ENCODE measurements at regions not wholly inside any gene's neighbourhood (a gene's known extent, or its start where the extent isn't known, plus 50 kb on each side); places are given as distances from the start of the nearest gene placed in this dataset.

DNA sequence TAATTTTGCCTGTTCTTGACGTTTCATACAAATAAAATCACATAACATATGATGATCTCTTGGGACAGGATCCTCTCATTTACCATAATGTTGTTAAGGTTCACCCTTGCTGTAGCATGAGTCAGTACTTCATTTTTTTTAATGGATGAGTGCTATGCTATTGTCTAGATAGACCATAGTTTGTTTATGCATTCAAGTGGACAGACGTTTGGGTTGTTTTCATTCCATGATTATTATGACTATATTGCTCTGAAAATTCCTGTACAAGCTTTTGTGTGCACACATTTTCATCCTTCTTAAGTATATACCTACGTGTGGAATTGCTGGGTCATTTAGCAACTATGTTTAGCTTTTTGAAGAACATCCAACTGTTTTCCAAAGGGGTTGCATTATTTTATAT is 325.6 kb upstream of the TMEM132C start:
- Histone ChIP-seq H3K4me2 (ENCODE audit: unreplicated experiment) (no peak overlapping the region), H3K27me3 (replicated peaks; ENCODE audit: insufficient read depth) (no peaks in the 10 kb centered on the region), H3K9me3 (ENCODE audit: low read depth) (no peaks in the 10 kb centered on the region), H3K9ac (no peak overlapping the region), H3K4me3 (no peak overlapping the region), H4K20me1 (ENCODE audit: insufficient read depth) (no peaks in the 10 kb centered on the region), H2AFZ (no peak overlapping the region), H3K27ac (no peak overlapping the region), H3K4me1 (ENCODE audit: insufficient read depth) (no peaks in the 10 kb centered on the region), H3K79me2 (ENCODE audit: insufficient read depth) (no peaks in the 10 kb centered on the region), H3K36me3 (ENCODE audit: low read depth) (no peaks in the 10 kb centered on the region), H3K9me2 (ENCODE audit: insufficient read depth) (no peaks in the 10 kb centered on the region), H3F3A (ENCODE audit: insufficient read depth) (no peaks in the 10 kb centered on the region)
- in situ Hi-C loops (cut with MboI) = loop anchor here (25.0 kb wide), 1 partner anchor 829 kb away; no protein-coding TSS in a partner anchor
- TF ChIP-seq EZH2 (IDR thresholded peaks at IDR 0.05; ENCODE audit: insufficient read depth, poor library complexity, severe bottlenecking) = no peak
- no peak for TF ChIP-seq EZH2phosphoT487 (IDR thresholded peaks at IDR 0.05; ENCODE audit: insufficient read depth, low read depth)
- WGBS, 2 experiments (ENCODE audit: low coverage in 1 of 2, low lambda C conversion rate in 2 of 2, missing lambda C conversion rate in 2 of 2) = 8 to 19% methylated on average over 3 of the region's 3 CpGs
- DNase-seq = no peak

DNA sequence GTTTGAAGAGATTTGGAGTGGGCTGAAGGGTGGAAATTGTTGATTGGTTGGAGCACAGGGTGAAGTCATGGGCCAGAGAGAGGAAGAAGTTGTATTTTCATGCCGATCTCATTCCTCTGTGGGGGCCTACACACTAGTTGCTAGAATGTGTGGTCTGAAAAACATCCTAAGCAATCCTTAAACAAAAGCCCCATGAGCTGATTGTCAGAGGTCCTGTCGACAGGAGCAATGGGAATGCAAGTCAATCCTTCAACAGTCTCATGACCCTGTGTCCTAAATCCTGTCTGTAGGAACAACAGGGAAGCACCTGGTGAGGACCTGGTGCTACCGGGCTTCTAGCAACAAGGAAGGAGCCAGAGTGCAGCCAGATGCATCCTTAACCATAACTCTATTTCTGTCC is 324.0 kb upstream of the TMEM132C start:
- Histone ChIP-seq H3K4me3 (no peak overlapping the region), H2AFZ (no peak overlapping the region), H3K4me2 (ENCODE audit: unreplicated experiment) (no peak overlapping the region), H3K36me3 (ENCODE audit: low read depth) (no peaks in the 10 kb centered on the region), H3F3A (ENCODE audit: insufficient read depth) (no peaks in the 10 kb centered on the region), H3K9ac (no peak overlapping the region), H3K27ac (no peak overlapping the region), H3K9me2 (ENCODE audit: insufficient read depth) (no peaks in the 10 kb centered on the region), H3K4me1 (ENCODE audit: insufficient read depth) (no peaks in the 10 kb centered on the region), H3K79me2 (ENCODE audit: insufficient read depth) (no peaks in the 10 kb centered on the region), H3K27me3 (replicated peaks; ENCODE audit: insufficient read depth) (no peaks in the 10 kb centered on the region), H3K9me3 (ENCODE audit: low read depth) (no peaks in the 10 kb centered on the region), H4K20me1 (ENCODE audit: insufficient read depth) (no peaks in the 10 kb centered on the region)
- WGBS, 2 experiments (ENCODE audit: low coverage in 1 of 2, low lambda C conversion rate in 2 of 2, missing lambda C conversion rate in 2 of 2) = 33 to 43% methylated on average over 3 of the region's 3 CpGs
- in situ Hi-C loops (cut with MboI) = loop anchor here (25.0 kb wide), 1 partner anchor 831 kb away; no protein-coding TSS in a partner anchor
- TF ChIP-seq EZH2phosphoT487 (IDR thresholded peaks at IDR 0.05; ENCODE audit: insufficient read depth, low read depth) (no peak), EZH2 (IDR thresholded peaks at IDR 0.05; ENCODE audit: insufficient read depth, poor library complexity, severe bottlenecking) (no peak)
- no peak for DNase-seq

DNA sequence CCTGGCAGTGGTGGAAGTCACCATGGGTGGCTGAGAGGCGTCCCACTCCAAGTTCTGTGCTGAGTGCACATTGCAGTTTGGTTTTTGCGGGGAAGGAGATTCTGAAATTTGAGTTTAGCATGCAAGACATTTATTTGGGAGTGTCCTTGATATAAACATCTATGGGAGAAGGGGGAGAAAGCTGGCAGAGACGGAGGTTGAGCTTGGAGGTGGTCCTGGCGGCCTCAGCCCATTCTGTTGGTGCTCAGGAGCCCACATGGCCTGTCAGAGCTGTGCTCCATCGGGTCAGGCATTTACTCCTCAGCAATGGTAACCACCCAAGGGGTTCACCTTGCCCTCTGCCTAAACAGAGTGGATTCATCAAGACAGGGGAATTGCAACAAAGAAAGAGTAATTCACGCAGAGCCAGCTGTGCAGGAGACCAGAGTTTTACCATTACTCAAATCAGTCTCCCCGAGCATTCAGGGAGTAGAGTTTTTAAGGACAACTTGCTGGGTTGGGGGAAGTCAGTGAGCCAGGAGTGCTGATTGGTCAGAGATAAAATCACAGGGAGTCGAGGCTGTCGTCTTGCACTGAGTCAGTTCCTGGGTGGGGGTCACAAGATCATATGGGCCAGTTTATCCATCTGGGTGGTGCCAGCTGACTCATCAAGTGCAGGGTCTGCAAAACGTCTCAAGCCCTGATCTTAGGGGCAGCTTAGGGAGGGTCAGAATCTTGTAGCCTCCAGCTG is 323.3 kb upstream of the TMEM132C start:
- no peak overlapping the region for H3K27ac ChIP-seq
- WGBS, 2 experiments (ENCODE audit: low coverage in 1 of 2, low lambda C conversion rate in 2 of 2, missing lambda C conversion rate in 2 of 2) = 38 to 42% methylated on average over 10 of the region's 10 CpGs
- no peak for DNase-seq

DNA sequence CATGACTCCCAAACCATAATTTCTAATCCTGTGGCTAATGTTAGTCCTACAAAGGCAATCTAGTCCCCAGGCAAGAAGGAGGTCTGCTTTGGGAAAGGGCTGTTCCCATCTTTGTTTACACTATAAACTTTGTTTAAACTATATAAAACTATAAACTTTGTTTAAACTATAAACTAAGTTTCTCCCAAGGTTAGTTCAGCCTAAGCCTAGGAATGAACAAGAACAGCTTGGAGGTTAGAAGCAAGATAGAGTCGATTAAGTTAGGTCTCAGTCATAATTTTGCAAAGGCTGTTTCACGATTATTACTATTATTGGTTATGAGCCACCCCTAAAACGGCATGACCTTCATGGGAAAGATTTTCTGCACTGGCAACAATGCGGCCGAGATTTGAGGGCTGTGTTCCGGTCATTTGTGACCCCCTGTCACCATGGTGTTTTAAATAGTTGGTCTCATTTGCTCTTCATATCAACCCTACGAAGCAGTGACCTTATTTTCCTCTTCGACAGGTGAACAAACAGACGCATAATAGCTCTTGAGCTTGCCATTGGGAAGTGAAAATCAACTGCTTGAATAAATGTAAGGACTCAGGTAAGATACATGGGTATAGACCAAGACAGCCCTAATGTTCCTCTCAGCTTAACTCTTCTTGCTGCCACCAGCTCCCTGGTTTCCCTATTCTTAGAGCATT is 322.6 kb upstream of the TMEM132C start:
- no peaks in the 10 kb centered on the region for H3K36me3 ChIP-seq (ENCODE audit: low read depth)
- H4K20me1 ChIP-seq (ENCODE audit: insufficient read depth) = no peaks in the 10 kb centered on the region
- no peaks in the 10 kb centered on the region for H3K27me3 ChIP-seq (replicated peaks; ENCODE audit: insufficient read depth)
- 46% methylated on average over 9 of the region's 9 CpGs for WGBS, 2 experiments (ENCODE audit: low coverage in 1 of 2, low lambda C conversion rate in 2 of 2, missing lambda C conversion rate in 2 of 2)
- no peaks in the 10 kb centered on the region for H3K9me2 ChIP-seq (ENCODE audit: insufficient read depth)
- H2AFZ ChIP-seq = no peak overlapping the region
- no peaks in the 10 kb centered on the region for H3F3A ChIP-seq (ENCODE audit: insufficient read depth)
- no peak for TF ChIP-seq EZH2 (IDR thresholded peaks at IDR 0.05; ENCODE audit: insufficient read depth, poor library complexity, severe bottlenecking)
- no peak for TF ChIP-seq EZH2phosphoT487 (IDR thresholded peaks at IDR 0.05; ENCODE audit: insufficient read depth, low read depth)
- no peaks in the 10 kb centered on the region for H3K4me1 ChIP-seq (ENCODE audit: insufficient read depth)
- DNase-seq = no peak
- no peak overlapping the region for H3K9ac ChIP-seq
- no peak overlapping the region for H3K27ac ChIP-seq
- no peak overlapping the region for H3K4me2 ChIP-seq (ENCODE audit: unreplicated experiment)
- no peak overlapping the region for H3K4me3 ChIP-seq
- no peaks in the 10 kb centered on the region for H3K9me3 ChIP-seq (ENCODE audit: low read depth)
- in situ Hi-C loops (cut with MboI) = loop anchor here (25.0 kb wide), 1 partner anchor 832 kb away; no protein-coding TSS in a partner anchor
- no peaks in the 10 kb centered on the region for H3K79me2 ChIP-seq (ENCODE audit: insufficient read depth)

More for the DNA sequence above, 323.3 kb upstream of the TMEM132C start:
- Histone ChIP-seq H3K9me2 (ENCODE audit: insufficient read depth) (no peaks in the 10 kb centered on the region), H3K4me3 (no peak overlapping the region), H3K27me3 (replicated peaks; ENCODE audit: insufficient read depth) (no peaks in the 10 kb centered on the region), H3K9ac (no peak overlapping the region), H4K20me1 (ENCODE audit: insufficient read depth) (no peaks in the 10 kb centered on the region), H3F3A (ENCODE audit: insufficient read depth) (no peaks in the 10 kb centered on the region), H3K36me3 (ENCODE audit: low read depth) (no peaks in the 10 kb centered on the region), H3K79me2 (ENCODE audit: insufficient read depth) (no peaks in the 10 kb centered on the region), H3K4me2 (ENCODE audit: unreplicated experiment) (no peak overlapping the region), H3K4me1 (ENCODE audit: insufficient read depth) (no peaks in the 10 kb centered on the region), H2AFZ (no peak overlapping the region), H3K9me3 (ENCODE audit: low read depth) (no peaks in the 10 kb centered on the region)
- TF ChIP-seq EZH2 (IDR thresholded peaks at IDR 0.05; ENCODE audit: insufficient read depth, poor library complexity, severe bottlenecking) = no peak
- no peak for TF ChIP-seq EZH2phosphoT487 (IDR thresholded peaks at IDR 0.05; ENCODE audit: insufficient read depth, low read depth)
- in situ Hi-C loops (cut with MboI) = loop anchor here (25.0 kb wide), 1 partner anchor 831 kb away; no protein-coding TSS in a partner anchor

Measured in GM23248 (cell line).